ENCODE measurements at regions not wholly inside any gene's neighbourhood (a gene's known extent, or its start where the extent isn't known, plus 50 kb on each side); places are given as distances from the start of the nearest gene placed in this dataset.
"Not testable (repeated sequence)": the region's sequence is repeated elsewhere in the genome, so short reads cannot be mapped to it uniquely, and the experiment has no call there.

GRCh38 chr2:11877764-11878163 lies 131.3 kb downstream of the LPIN1 start:
- no peak overlapping the region for H3K9ac ChIP-seq (ENCODE audit: low read length in 2 of 2)
- H3K36me3 ChIP-seq (ENCODE audit: control insufficient read depth in 2 of 2, insufficient read depth in 2 of 2, low read length in 2 of 2), result no peaks in the 10 kb centered on the region
- H3K9me3 ChIP-seq (ENCODE audit: control insufficient read depth in 2 of 2, low read length in 2 of 2), result no peaks in the 10 kb centered on the region
- H3K27me3 ChIP-seq (ENCODE audit: control insufficient read depth in 1 of 2, insufficient read depth in 2 of 2, low read length in 2 of 2), result no peaks in the 10 kb centered on the region
- no peak overlapping the region for H3K27ac ChIP-seq (ENCODE audit: low read length)
- H3K4me1 ChIP-seq (ENCODE audit: control insufficient read depth, insufficient read depth, low read length), result peaks cover 3% of the 10 kb centered on the region
- no peak overlapping the region for H3K4me3 ChIP-seq (ENCODE audit: low read length in 2 of 2)

DNA sequence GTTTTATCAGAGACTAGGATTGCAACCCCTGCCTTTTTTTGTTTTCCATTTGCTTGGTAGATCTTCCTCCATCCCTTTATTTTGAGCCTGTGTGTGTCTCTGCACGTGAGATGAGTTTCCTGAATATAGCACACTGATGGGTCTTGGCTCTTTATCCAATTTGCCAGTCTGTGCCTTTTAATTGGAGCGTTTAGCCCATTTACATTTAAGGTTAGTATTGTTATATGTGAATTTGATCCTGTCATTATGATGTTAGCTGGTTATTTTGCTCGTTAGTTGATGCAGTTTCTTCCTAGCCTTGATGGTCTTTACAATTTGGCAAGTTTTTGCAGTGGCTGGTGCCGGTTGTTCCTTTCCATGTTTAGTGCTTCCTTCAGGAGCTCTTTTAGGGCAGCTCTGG lies 138.8 kb downstream of the LPIN1 start:
- not testable (repeated sequence) for H3K9me3 ChIP-seq (ENCODE audit: control insufficient read depth in 2 of 2, low read length in 2 of 2); H3K27me3 ChIP-seq (ENCODE audit: control insufficient read depth in 1 of 2, insufficient read depth in 2 of 2, low read length in 2 of 2); H3K27ac ChIP-seq (ENCODE audit: low read length); H3K4me1 ChIP-seq (ENCODE audit: control insufficient read depth, insufficient read depth, low read length); H3K4me3 ChIP-seq (ENCODE audit: low read length in 2 of 2); H3K9ac ChIP-seq (ENCODE audit: low read length in 2 of 2); H3K36me3 ChIP-seq (ENCODE audit: control insufficient read depth in 2 of 2, insufficient read depth in 2 of 2, low read length in 2 of 2)

DNA sequence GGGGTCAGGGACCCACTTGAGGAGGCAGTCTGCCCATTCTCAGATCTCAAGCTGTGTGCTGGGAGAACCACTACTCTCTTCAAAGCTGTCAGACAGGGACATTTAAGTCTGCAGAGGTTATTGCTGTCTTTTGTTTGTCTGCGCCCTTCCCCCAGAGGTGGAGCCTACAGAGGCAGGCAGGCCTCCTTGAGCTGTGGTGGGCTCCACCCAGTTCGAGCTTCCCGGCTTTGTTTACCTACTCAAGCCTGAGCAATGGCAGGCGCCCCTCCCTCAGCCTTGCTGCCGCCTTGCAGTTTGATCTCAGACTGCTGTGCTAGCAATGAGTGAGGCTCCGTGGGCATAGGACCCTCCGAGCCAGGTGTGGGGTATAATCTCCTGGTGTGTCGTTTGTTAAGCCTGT lies 140.5 kb downstream of the LPIN1 start:
- peaks cover 6 to 13% of the 10 kb centered on the region in 2 donors for H3K9me3 ChIP-seq (ENCODE audit: control insufficient read depth in 2 of 2, low read length in 2 of 2)
- H3K27me3 ChIP-seq (ENCODE audit: control insufficient read depth in 1 of 2, insufficient read depth in 2 of 2, low read length in 2 of 2); H3K27ac ChIP-seq (ENCODE audit: low read length); H3K4me1 ChIP-seq (ENCODE audit: control insufficient read depth, insufficient read depth, low read length); H3K4me3 ChIP-seq (ENCODE audit: low read length in 2 of 2); H3K9ac ChIP-seq (ENCODE audit: low read length in 2 of 2); H3K36me3 ChIP-seq (ENCODE audit: control insufficient read depth in 2 of 2, insufficient read depth in 2 of 2, low read length in 2 of 2): not testable (repeated sequence)

DNA sequence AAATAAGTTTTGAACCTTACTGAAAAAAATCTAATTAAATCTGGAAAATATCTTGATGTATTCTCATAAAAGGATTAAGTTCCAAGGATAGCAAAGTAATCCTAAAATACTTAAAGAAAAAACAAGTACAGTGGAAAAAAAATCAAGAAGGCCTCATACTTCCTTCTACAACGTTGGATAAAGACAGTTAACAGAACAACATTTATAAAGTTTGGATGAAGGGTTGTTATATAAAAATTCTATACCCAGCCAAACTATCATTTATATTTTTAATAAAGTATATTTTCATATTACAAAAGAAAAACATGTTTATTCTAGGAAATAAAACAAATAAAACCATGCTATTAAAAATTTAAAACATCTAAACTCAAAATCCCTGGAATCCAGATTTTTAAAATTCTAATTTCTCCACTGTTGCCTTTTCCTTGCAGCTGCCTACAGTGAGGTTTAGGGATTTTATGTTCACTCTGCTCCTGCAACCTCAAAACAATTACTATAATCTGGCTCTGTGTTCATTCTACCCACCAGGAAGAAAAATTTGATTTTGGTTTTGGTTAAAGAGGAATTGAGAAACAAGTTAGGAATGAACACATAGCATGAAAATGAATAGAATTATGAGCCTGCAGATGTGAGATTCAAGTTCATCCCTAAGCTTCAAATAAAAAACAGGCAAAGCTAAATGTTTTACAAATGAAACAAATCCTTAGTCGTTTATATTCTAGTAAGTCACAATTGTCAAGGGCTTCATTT lies 142.8 kb downstream of the LPIN1 start:
- Histone ChIP-seq H3K9ac (ENCODE audit: low read length in 2 of 2) (no peak overlapping the region), H3K4me3 (ENCODE audit: low read length in 2 of 2) (peak overlapping the region in 1 of 2 donors; percentile 8), H3K27ac (ENCODE audit: low read length) (no peak overlapping the region), H3K4me1 (ENCODE audit: control insufficient read depth, insufficient read depth, low read length) (no peaks in the 10 kb centered on the region), H3K27me3 (ENCODE audit: control insufficient read depth in 1 of 2, insufficient read depth in 2 of 2, low read length in 2 of 2) (no peaks in the 10 kb centered on the region), H3K36me3 (ENCODE audit: control insufficient read depth in 2 of 2, insufficient read depth in 2 of 2, low read length in 2 of 2) (no peaks in the 10 kb centered on the region), H3K9me3 (ENCODE audit: control insufficient read depth in 2 of 2, low read length in 2 of 2) (peaks cover 6 to 13% of the 10 kb centered on the region in 2 donors)

GRCh38 chr2:11889854-11890253 lies 143.4 kb downstream of the LPIN1 start:
- H3K4me3 ChIP-seq (ENCODE audit: low read length in 2 of 2), result peak overlapping the region in 1 of 2 donors; percentile 8
- no peaks in the 10 kb centered on the region for H3K27me3 ChIP-seq (ENCODE audit: control insufficient read depth in 1 of 2, insufficient read depth in 2 of 2, low read length in 2 of 2)
- H3K4me1 ChIP-seq (ENCODE audit: control insufficient read depth, insufficient read depth, low read length), result no peaks in the 10 kb centered on the region
- H3K9me3 ChIP-seq (ENCODE audit: control insufficient read depth in 2 of 2, low read length in 2 of 2), result peaks cover 6 to 16% of the 10 kb centered on the region in 2 donors
- H3K27ac ChIP-seq (ENCODE audit: low read length), result no peak overlapping the region
- H3K9ac ChIP-seq (ENCODE audit: low read length in 2 of 2), result no peak overlapping the region
- H3K36me3 ChIP-seq (ENCODE audit: control insufficient read depth in 2 of 2, insufficient read depth in 2 of 2, low read length in 2 of 2), result no peaks in the 10 kb centered on the region

DNA sequence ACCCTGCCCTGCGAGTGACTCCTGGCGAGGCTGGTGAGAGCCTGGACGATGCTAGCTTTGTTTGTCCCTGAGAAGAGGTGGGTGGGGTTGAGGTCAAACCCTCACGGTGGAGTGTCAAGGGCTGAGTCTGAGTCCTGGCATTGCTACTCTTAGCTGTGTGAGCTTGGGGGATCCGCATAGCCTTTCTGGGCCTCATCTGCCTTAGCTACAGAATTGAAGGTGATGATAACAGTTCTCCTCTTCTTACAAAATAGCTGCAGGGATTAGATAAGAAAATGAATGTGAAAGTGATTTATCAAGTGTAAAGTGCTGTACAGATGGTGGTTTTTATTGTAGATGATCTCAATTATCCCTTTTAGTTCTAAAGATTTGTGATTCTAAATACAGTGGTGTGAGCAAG lies 144.6 kb downstream of the LPIN1 start:
- H3K27me3 ChIP-seq (ENCODE audit: control insufficient read depth in 1 of 2, insufficient read depth in 2 of 2, low read length in 2 of 2), result no peaks in the 10 kb centered on the region
- H3K9ac ChIP-seq (ENCODE audit: low read length in 2 of 2), result no peak overlapping the region
- no peaks in the 10 kb centered on the region for H3K36me3 ChIP-seq (ENCODE audit: control insufficient read depth in 2 of 2, insufficient read depth in 2 of 2, low read length in 2 of 2)
- no peak overlapping the region for H3K27ac ChIP-seq (ENCODE audit: low read length)
- H3K9me3 ChIP-seq (ENCODE audit: control insufficient read depth in 2 of 2, low read length in 2 of 2), result peaks cover 6 to 16% of the 10 kb centered on the region in 2 donors
- H3K4me1 ChIP-seq (ENCODE audit: control insufficient read depth, insufficient read depth, low read length), result no peaks in the 10 kb centered on the region
- no peak overlapping the region for H3K4me3 ChIP-seq (ENCODE audit: low read length in 2 of 2)

DNA sequence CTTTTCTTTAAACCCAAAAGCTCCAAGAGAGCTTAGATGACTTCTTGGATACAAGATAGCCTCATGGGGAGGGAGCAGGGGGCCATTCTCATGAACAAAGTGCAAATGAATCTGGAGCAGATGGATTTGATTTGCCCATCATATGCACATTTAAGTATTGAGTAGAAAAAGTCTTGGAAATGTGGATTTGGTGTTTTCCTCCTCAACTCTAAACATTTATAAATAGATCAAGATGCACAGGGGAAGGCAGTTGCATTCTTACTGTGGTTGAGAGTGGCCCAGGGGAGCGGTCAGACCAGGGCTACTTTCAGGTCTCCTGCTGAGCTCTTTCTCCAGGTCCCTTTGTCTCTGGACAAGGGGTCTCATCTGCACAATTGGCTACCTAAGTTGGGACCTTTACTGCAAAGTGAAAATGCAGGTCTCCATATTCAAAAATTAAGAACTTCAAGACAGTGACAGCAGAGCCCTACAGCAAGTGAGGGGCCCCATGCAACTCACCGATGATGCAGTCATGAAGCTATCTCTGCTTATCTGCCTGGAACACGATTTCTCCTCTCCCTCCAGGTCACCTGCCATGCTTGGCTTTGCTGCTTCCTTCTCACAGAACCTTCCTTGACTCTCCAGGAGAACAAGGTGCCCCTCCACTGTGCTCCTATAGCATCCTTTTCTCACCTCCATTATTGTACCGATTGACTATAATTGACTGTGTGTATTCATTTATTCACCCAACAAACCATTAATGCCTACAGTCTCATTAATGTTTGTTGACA lies 145.4 kb downstream of the LPIN1 start:
- Histone ChIP-seq H3K36me3 (ENCODE audit: control insufficient read depth in 2 of 2, insufficient read depth in 2 of 2, low read length in 2 of 2) (no peaks in the 10 kb centered on the region), H3K4me3 (ENCODE audit: low read length in 2 of 2) (no peak overlapping the region), H3K9ac (ENCODE audit: low read length in 2 of 2) (no peak overlapping the region), H3K27me3 (ENCODE audit: control insufficient read depth in 1 of 2, insufficient read depth in 2 of 2, low read length in 2 of 2) (no peaks in the 10 kb centered on the region), H3K9me3 (ENCODE audit: control insufficient read depth in 2 of 2, low read length in 2 of 2) (peaks cover 6 to 16% of the 10 kb centered on the region in 2 donors), H3K4me1 (ENCODE audit: control insufficient read depth, insufficient read depth, low read length) (no peaks in the 10 kb centered on the region), H3K27ac (ENCODE audit: low read length) (no peak overlapping the region)

DNA sequence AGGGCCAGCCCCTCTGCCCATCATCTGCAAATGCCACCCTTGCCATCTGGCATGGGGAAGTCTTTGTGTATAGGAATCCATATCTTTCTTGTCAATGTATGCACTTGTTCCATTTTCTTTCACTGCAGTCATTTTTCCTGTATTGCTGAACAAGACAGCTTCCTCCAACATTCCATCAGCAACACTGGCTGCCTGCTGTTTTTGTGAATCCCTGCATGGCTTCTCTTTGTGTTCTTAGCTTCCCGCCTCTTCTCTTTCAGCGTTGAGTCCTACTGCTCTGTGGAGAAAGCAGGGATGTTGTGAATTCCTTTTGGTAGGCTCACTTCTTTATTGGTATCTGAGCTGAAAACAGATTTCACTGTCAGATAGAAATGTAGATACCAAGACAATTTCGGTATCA lies 150.0 kb downstream of the LPIN1 start:
- no peaks in the 10 kb centered on the region for H3K4me1 ChIP-seq (ENCODE audit: control insufficient read depth, insufficient read depth, low read length)
- H3K27ac ChIP-seq (ENCODE audit: low read length), result no peak overlapping the region
- H3K9me3 ChIP-seq (ENCODE audit: control insufficient read depth in 2 of 2, low read length in 2 of 2), result peaks cover 0 to 7% of the 10 kb centered on the region in 2 donors
- H3K4me3 ChIP-seq (ENCODE audit: low read length in 2 of 2), result no peak overlapping the region
- H3K9ac ChIP-seq (ENCODE audit: low read length in 2 of 2), result no peak overlapping the region
- no peaks in the 10 kb centered on the region for H3K36me3 ChIP-seq (ENCODE audit: control insufficient read depth in 2 of 2, insufficient read depth in 2 of 2, low read length in 2 of 2)
- H3K27me3 ChIP-seq (ENCODE audit: control insufficient read depth in 1 of 2, insufficient read depth in 2 of 2, low read length in 2 of 2), result no peaks in the 10 kb centered on the region

- H3K4me1 ChIP-seq (ENCODE audit: control insufficient read depth, insufficient read depth, low read length), result no peaks in the 10 kb centered on the region
- no peaks in the 10 kb centered on the region for H3K36me3 ChIP-seq (ENCODE audit: control insufficient read depth in 2 of 2, insufficient read depth in 2 of 2, low read length in 2 of 2)
- peaks cover 0 to 3% of the 10 kb centered on the region in 2 donors for H3K9me3 ChIP-seq (ENCODE audit: control insufficient read depth in 2 of 2, low read length in 2 of 2)
- H3K9ac ChIP-seq (ENCODE audit: low read length in 2 of 2), result no peak overlapping the region
- H3K4me3 ChIP-seq (ENCODE audit: low read length in 2 of 2), result no peak overlapping the region
- no peaks in the 10 kb centered on the region for H3K27me3 ChIP-seq (ENCODE audit: control insufficient read depth in 1 of 2, insufficient read depth in 2 of 2, low read length in 2 of 2)
- no peak overlapping the region for H3K27ac ChIP-seq (ENCODE audit: low read length)
These were observed 152.1 kb downstream of the LPIN1 start for GRCh38 chr2:11898576-11898975.

DNA sequence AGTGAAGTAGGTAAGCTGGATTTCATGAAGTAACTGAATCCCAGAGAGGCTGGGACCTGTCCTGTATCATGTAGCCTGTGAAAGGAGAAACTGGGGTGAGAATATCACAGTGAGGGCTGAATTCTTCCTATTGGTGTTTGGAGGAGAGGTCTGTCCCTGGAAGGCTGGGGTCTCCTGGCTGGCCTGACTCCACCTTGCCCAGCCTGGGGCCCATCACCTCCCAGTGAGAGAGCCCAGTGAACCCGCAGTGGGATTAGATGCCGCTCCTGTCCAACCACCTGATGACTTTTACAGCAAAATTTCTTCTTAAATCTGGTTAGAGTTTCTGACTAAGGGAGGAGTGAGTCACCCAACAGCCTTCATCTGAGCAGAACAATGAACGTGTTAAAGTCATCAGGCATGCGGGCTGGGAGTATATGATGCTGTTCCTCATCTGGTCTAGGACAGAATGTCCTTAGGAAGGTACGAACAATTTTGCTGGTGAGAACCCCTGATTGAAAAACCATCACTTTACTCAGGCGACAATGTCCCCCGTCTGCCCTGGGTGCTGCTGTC lies 152.9 kb downstream of the LPIN1 start:
- no peaks in the 10 kb centered on the region for H3K27me3 ChIP-seq (ENCODE audit: control insufficient read depth in 1 of 2, insufficient read depth in 2 of 2, low read length in 2 of 2)
- H3K36me3 ChIP-seq (ENCODE audit: control insufficient read depth in 2 of 2, insufficient read depth in 2 of 2, low read length in 2 of 2), result no peaks in the 10 kb centered on the region
- H3K9ac ChIP-seq (ENCODE audit: low read length in 2 of 2), result no peak overlapping the region
- no peak overlapping the region for H3K27ac ChIP-seq (ENCODE audit: low read length)
- no peaks in the 10 kb centered on the region for H3K4me1 ChIP-seq (ENCODE audit: control insufficient read depth, insufficient read depth, low read length)
- H3K4me3 ChIP-seq (ENCODE audit: low read length in 2 of 2), result no peak overlapping the region
- peaks cover 0 to 3% of the 10 kb centered on the region in 2 donors for H3K9me3 ChIP-seq (ENCODE audit: control insufficient read depth in 2 of 2, low read length in 2 of 2)

- not testable (repeated sequence) for H3K9ac ChIP-seq (ENCODE audit: low read length in 2 of 2); H3K4me3 ChIP-seq (ENCODE audit: low read length in 2 of 2); H3K27me3 ChIP-seq (ENCODE audit: control insufficient read depth in 1 of 2, insufficient read depth in 2 of 2, low read length in 2 of 2); H3K4me1 ChIP-seq (ENCODE audit: control insufficient read depth, insufficient read depth, low read length); H3K27ac ChIP-seq (ENCODE audit: low read length); H3K36me3 ChIP-seq (ENCODE audit: control insufficient read depth in 2 of 2, insufficient read depth in 2 of 2, low read length in 2 of 2); H3K9me3 ChIP-seq (ENCODE audit: control insufficient read depth in 2 of 2, low read length in 2 of 2)
These were observed 154.5 kb downstream of the LPIN1 start for GRCh38 chr2:11900891-11901290.

Data from stomach smooth muscle (tissue), 2 donors.